ENCODE measurements at regions not wholly inside any gene's neighbourhood (a gene's known extent, or its start where the extent isn't known, plus 50 kb on each side); places are given as distances from the start of the nearest gene placed in this dataset.

- DNase-seq (ENCODE audit: low read depth in 2 of 2), result no peak
Measured at GRCh38 chr5:56460681-56461191, 227.6 kb upstream of the ANKRD55 start.

GRCh38 chr5:56460195-56460546 is 227.0 kb upstream of the ANKRD55 start:
- DNase-seq (ENCODE audit: low read depth in 2 of 2), result no peak

- no peak for DNase-seq (ENCODE audit: low read depth in 2 of 2)
Measured at GRCh38 chr5:56459394-56460194, 226.5 kb upstream of the ANKRD55 start.

- DNase-seq (ENCODE audit: low read depth in 2 of 2), result peak; percentile 55 to 56
Measured at GRCh38 chr5:56457887-56458812, 225.0 kb upstream of the ANKRD55 start.

GRCh38 chr5:56456002-56456401 is 222.9 kb upstream of the ANKRD55 start:
- no peak for DNase-seq (ENCODE audit: low read depth in 2 of 2)

GRCh38 chr5:56455417-56455816 is 222.3 kb upstream of the ANKRD55 start:
- no peak for DNase-seq (ENCODE audit: low read depth in 2 of 2)

GRCh38 chr5:56454219-56454862 is 221.2 kb upstream of the ANKRD55 start:
- DNase-seq (ENCODE audit: low read depth in 2 of 2), result no peak

GRCh38 chr5:56451742-56452141 is 218.6 kb upstream of the ANKRD55 start:
- DNase-seq (ENCODE audit: low read depth in 2 of 2), result no peak

- no peak for DNase-seq (ENCODE audit: low read depth in 2 of 2)
Measured at GRCh38 chr5:56450766-56451165, 217.6 kb upstream of the ANKRD55 start.

GRCh38 chr5:56449071-56449640 is 216.0 kb upstream of the ANKRD55 start:
- DNase-seq (ENCODE audit: low read depth in 2 of 2), result no peak

- no peak for DNase-seq (ENCODE audit: low read depth in 2 of 2)
Measured at GRCh38 chr5:56447656-56448055, 214.5 kb upstream of the ANKRD55 start.

- no peak for DNase-seq (ENCODE audit: low read depth in 2 of 2)
Measured at GRCh38 chr5:56447232-56447631, 214.1 kb upstream of the ANKRD55 start.

- DNase-seq (ENCODE audit: low read depth in 2 of 2), result no peak
Measured at GRCh38 chr5:56446728-56447127, 213.6 kb upstream of the ANKRD55 start.

- no peak for DNase-seq (ENCODE audit: low read depth in 2 of 2)
Measured at GRCh38 chr5:56443826-56444225, 210.7 kb upstream of the ANKRD55 start.

- DNase-seq (ENCODE audit: low read depth in 2 of 2), result peak; percentile 20 to 27
Measured at GRCh38 chr5:56440871-56441740, 208.0 kb upstream of the ANKRD55 start.

- DNase-seq (ENCODE audit: low read depth in 2 of 2), result no peak
Measured at GRCh38 chr5:56434986-56435385, 201.9 kb upstream of the ANKRD55 start.

GRCh38 chr5:56433039-56433617 is 200.0 kb upstream of the ANKRD55 start:
- DNase-seq (ENCODE audit: low read depth in 2 of 2), result no peak

- no peak for DNase-seq (ENCODE audit: low read depth in 2 of 2)
Measured at GRCh38 chr5:56432321-56432720, 199.2 kb upstream of the ANKRD55 start.

GRCh38 chr5:56430422-56430821 is 197.3 kb upstream of the ANKRD55 start:
- no peak for DNase-seq (ENCODE audit: low read depth in 2 of 2)

GRCh38 chr5:56429110-56429561 is 196.0 kb upstream of the ANKRD55 start:
- DNase-seq (ENCODE audit: low read depth in 2 of 2), result no peak
